H9 (cell line): ENCODE measurements at regions not wholly inside any gene's neighbourhood (a gene's known extent, or its start where the extent isn't known, plus 50 kb on each side); places are given as distances from the start of the nearest gene placed in this dataset.

ENCODE experiments used
- DNase-seq: peaks from one replicate; pipeline ENCODE4 v3.0.0-alpha.2; 2017
- H2AFZ ChIP-seq: one replicate; pipeline ENCODE4 v1.6.1; 2013; ENCODE audit warnings: mild to moderate bottlenecking, low read length, control low read depth, moderate library complexity
- H2AK5ac ChIP-seq: 2 replicates; pipeline ENCODE4 v1.6.1; 2013; ENCODE audit warnings: low read length, control low read depth, mixed read lengths; ENCODE audit not compliant: insufficient read length
- H2BK120ac ChIP-seq: one replicate; pipeline ENCODE4 v1.6.1; 2013; ENCODE audit warnings: low read depth, mild to moderate bottlenecking, low read length, control low read depth, inconsistent platforms; ENCODE audit not compliant: poor library complexity, severe bottlenecking
- H2BK12ac ChIP-seq: 2 replicates; pipeline ENCODE4 v1.6.1; 2013; ENCODE audit warnings: low read length, control low read depth, mixed read lengths, low read depth; ENCODE audit not compliant: insufficient read length
- H2BK15ac ChIP-seq: 2 replicates; pipeline ENCODE4 v1.6.1; 2013; ENCODE audit warnings: low read depth, low read length, control low read depth
- H2BK20ac ChIP-seq: one replicate; pipeline ENCODE4 v1.6.1; 2013; ENCODE audit warnings: low read depth, mild to moderate bottlenecking, low read length, control low read depth, inconsistent platforms; ENCODE audit not compliant: poor library complexity, severe bottlenecking
- H2BK5ac ChIP-seq: 2 replicates; pipeline ENCODE4 v1.6.1; 2013; ENCODE audit warnings: low read length, control low read depth, mixed read lengths; ENCODE audit not compliant: insufficient read length
- H3K14ac ChIP-seq: 2 replicates; pipeline ENCODE4 v1.6.1; 2013; ENCODE audit warnings: low read length, control low read depth; ENCODE audit not compliant: insufficient read depth
- H3K18ac ChIP-seq: 2 replicates; pipeline ENCODE4 v1.6.1; 2013; ENCODE audit warnings: low read depth, mild to moderate bottlenecking, mixed read lengths, low read length, control low read depth; ENCODE audit not compliant: insufficient read length
- H3K23ac ChIP-seq: 2 replicates; pipeline ENCODE4 v1.6.1; 2013; ENCODE audit warnings: low read length, control low read depth, mixed read lengths, low read depth; ENCODE audit not compliant: insufficient read length
- H3K23me2 ChIP-seq: 2 replicates; pipeline ENCODE4 v1.6.1; 2013; ENCODE audit warnings: low read depth, mild to moderate bottlenecking, mixed read lengths, low read length, control low read depth; ENCODE audit not compliant: insufficient read length, poor library complexity, severe bottlenecking
- H3K27ac ChIP-seq: 2 replicates; pipeline ENCODE4 v1.5.1; 2013; ENCODE audit warnings: low read length, control low read depth, mixed read lengths, low read depth; ENCODE audit not compliant: insufficient read length
- H3K27me3 ChIP-seq: 2 replicates; pipeline ENCODE4 v1.6.1; 2013; ENCODE audit warnings: low read length, control low read depth, inconsistent platforms; ENCODE audit not compliant: insufficient read depth
- H3K4ac ChIP-seq: 2 replicates; pipeline ENCODE4 v1.6.1; 2013; ENCODE audit warnings: low read depth, mild to moderate bottlenecking, control low read depth, inconsistent platforms, low read length, moderate library complexity
- H3K4me1 ChIP-seq: 2 replicates; pipeline ENCODE4 v1.6.1; 2013; ENCODE audit warnings: low read length, control low read depth, inconsistent platforms; ENCODE audit not compliant: insufficient read depth
- H3K4me2 ChIP-seq: 2 replicates; pipeline ENCODE4 v1.6.1; 2013; ENCODE audit warnings: low read length, control low read depth, mixed read lengths; ENCODE audit not compliant: insufficient read length, insufficient read depth
- H3K56ac ChIP-seq: 2 replicates; pipeline ENCODE4 v1.6.1; 2013; ENCODE audit warnings: low read depth, mild to moderate bottlenecking, mixed read lengths, low read length, control low read depth; ENCODE audit not compliant: insufficient read length
- H3K79me1 ChIP-seq: 2 replicates; pipeline ENCODE4 v1.6.1; 2013; ENCODE audit warnings: low read depth, mild to moderate bottlenecking, moderate library complexity, low read length, control low read depth, inconsistent platforms; ENCODE audit not compliant: insufficient read depth, poor library complexity, severe bottlenecking
- H3K79me2 ChIP-seq: 2 replicates; pipeline ENCODE4 v1.6.1; 2013; ENCODE audit warnings: low read length, control low read depth, inconsistent platforms; ENCODE audit not compliant: insufficient read depth
- H3K9ac ChIP-seq: 2 replicates; pipeline ENCODE4 v1.6.1; 2013; ENCODE audit warnings: low read length, control low read depth, mixed read lengths; ENCODE audit not compliant: insufficient read length; ENCODE audit errors: extremely low read depth
- H3K9me3 ChIP-seq: one replicate; pipeline ENCODE4 v1.6.1; 2013; ENCODE audit warnings: low read depth, low read length, inconsistent platforms; ENCODE audit not compliant: control insufficient read depth
- H3T11ph ChIP-seq: one replicate; pipeline ENCODE4 v1.6.1; 2013; ENCODE audit warnings: mild to moderate bottlenecking, low read length, control low read depth, inconsistent platforms
- H4K20me1 ChIP-seq: one replicate; pipeline ENCODE4 v1.6.1; 2013; ENCODE audit not compliant: control insufficient read depth, insufficient read length, insufficient read depth
- H4K5ac ChIP-seq: 2 replicates; pipeline ENCODE4 v1.6.1; 2013; ENCODE audit warnings: low read depth, mild to moderate bottlenecking, mixed read lengths, low read length, control low read depth; ENCODE audit not compliant: insufficient read length
- H4K8ac ChIP-seq: replicated peaks from 2 replicates; pipeline ENCODE4 v1.6.1; 2013; ENCODE audit warnings: low read length, control low read depth, mixed read lengths, low read depth; ENCODE audit not compliant: insufficient read length
- H4K91ac ChIP-seq: 2 replicates; pipeline ENCODE4 v1.6.1; 2013; ENCODE audit warnings: low read depth, mild to moderate bottlenecking, moderate library complexity, mixed read lengths, low read length, control low read depth; ENCODE audit not compliant: insufficient read length
- H3K27ac Mint-ChIP-seq, 3 experiments: 2 replicates in 2 of 3; 3 replicates in 1 of 3; pipeline ENCODE4 v1.8.0; 2020 to 2021; ENCODE audit warnings: mixed read lengths in 3 of 3, mild to moderate bottlenecking in 1 of 3, moderate library complexity in 1 of 3
- H3K27me3 Mint-ChIP-seq: 2 replicates; pipeline ENCODE4 v1.8.0; 2021; ENCODE audit warnings: low read depth, mild to moderate bottlenecking, moderate library complexity, mixed read lengths
- H3K36me3 Mint-ChIP-seq, 3 experiments: 2 replicates in 2 of 3; 3 replicates in 1 of 3; pipeline ENCODE4 v1.8.0; 2020 to 2021; ENCODE audit warnings: low read depth in 3 of 3, mixed read lengths in 3 of 3; ENCODE audit not compliant: insufficient read depth in 1 of 3
- H3K4me1 Mint-ChIP-seq, 2 experiments: 2 replicates each; pipeline ENCODE4 v1.8.0; 2020; ENCODE audit warnings: mixed read lengths in 2 of 2
- H3K4me3 Mint-ChIP-seq, 2 experiments: 2 replicates in 1 of 2; 3 replicates in 1 of 2; pipeline ENCODE4 v1.8.0; 2020 to 2021; ENCODE audit warnings: mild to moderate bottlenecking in 2 of 2, mixed read lengths in 2 of 2, moderate library complexity in 1 of 2
- H3K9me3 Mint-ChIP-seq, 2 experiments: 2 replicates in 1 of 2; 3 replicates in 1 of 2; pipeline ENCODE4 v1.8.0; 2020; ENCODE audit warnings: mild to moderate bottlenecking in 2 of 2, mixed read lengths in 2 of 2, moderate library complexity in 1 of 2
- CTCF ChIP-seq: fragments of 200-600 bp; sonication (generic); conservative IDR thresholded peaks from 3 replicates; pipeline ENCODE4 v1.8.0; 2021; ENCODE audit warnings: antibody characterized with exemption, mild to moderate bottlenecking
- WGBS: extraction: QIAGEN DNeasy Blood & Tissue Kit; methylation state at CpG from one replicate; pipeline ENCODE4 v1.1.7; 2013; ENCODE audit warnings: missing lambda C conversion rate, low lambda C conversion rate, mixed read lengths; ENCODE audit not compliant: insufficient read length; ENCODE audit errors: extremely low coverage; 5-methylcytosine and 5-hydroxymethylcytosine counted together

DNA sequence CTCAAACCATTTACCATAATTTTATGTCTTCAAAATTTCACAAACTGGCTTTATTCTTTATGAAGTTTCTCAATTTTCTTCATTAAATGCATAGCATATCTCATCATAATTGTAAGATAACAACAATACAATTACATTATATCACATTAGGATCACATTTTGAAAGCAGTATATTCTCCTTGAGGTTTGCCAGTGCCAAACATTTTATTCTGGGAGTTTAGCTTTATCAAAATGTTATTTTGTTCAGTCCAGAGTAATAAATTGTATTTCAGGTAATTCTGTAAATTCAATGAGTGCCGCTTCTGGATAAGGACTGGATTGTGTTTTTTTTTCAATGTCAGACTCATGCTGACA lies 234.6 kb upstream of the MIR17HG start:
- Histone ChIP-seq H3K4me1 (no peaks in the 10 kb centered on the region), H3K9ac (no peak overlapping the region), H3K79me2 (no peaks in the 10 kb centered on the region), H3K23me2 (no peaks in the 10 kb centered on the region), H3K27ac (no peak overlapping the region), H3K14ac (no peak overlapping the region), H2BK15ac (no peak overlapping the region), H2BK120ac (no peak overlapping the region), H3K79me1 (no peaks in the 10 kb centered on the region), H3K18ac (no peak overlapping the region), H2AFZ (no peak overlapping the region), H4K5ac (no peak overlapping the region), H3K4ac (no peak overlapping the region), H4K20me1 (no peaks in the 10 kb centered on the region), H3K23ac (no peak overlapping the region), H2BK5ac (no peak overlapping the region), H3K27me3 (no peaks in the 10 kb centered on the region), H3K9me3 (no peaks in the 10 kb centered on the region), H2BK12ac (no peak overlapping the region), H2BK20ac (no peak overlapping the region), H3K56ac (no peak overlapping the region), H4K91ac (no peak overlapping the region), H2AK5ac (no peak overlapping the region), H4K8ac (no peak overlapping the region), H3K4me2 (no peak overlapping the region), H3T11ph (no peak overlapping the region)
- Mint-ChIP-seq H3K4me1 (no peaks in the 10 kb centered on the region), H3K27me3 (no peaks in the 10 kb centered on the region), H3K27ac (no peak overlapping the region), H3K36me3 (no peaks in the 10 kb centered on the region), H3K4me3 (no peak overlapping the region), H3K9me3 (no peaks in the 10 kb centered on the region)
- no CpG with 5 or more reads among the region's 1 CpG for WGBS
- no peak for TF ChIP-seq CTCF
- DNase-seq = no peak
